Peyer's patch (tissue), 4 donors: ENCODE measurements at regions not wholly inside any gene's neighbourhood (a gene's known extent, or its start where the extent isn't known, plus 50 kb on each side); places are given as distances from the start of the nearest gene placed in this dataset.
"Not testable (repeated sequence)": the region's sequence is repeated elsewhere in the genome, so short reads cannot be mapped to it uniquely, and the experiment has no call there.

Experiments used
- DNase-seq, 3 donors: peaks; one replicate each; pipeline ENCODE4 v3.0.0-alpha.2; 2017 to 2019
- H3K27ac ChIP-seq, 4 donors: fragments of 200-600 bp; sonication (generic); one replicate each; pipeline ENCODE4 v1.5.1; 2016 to 2019
- H3K27me3 ChIP-seq, 2 donors: fragments of 200-600 bp; sonication (generic); one replicate each; pipeline ENCODE4 v1.5.1; 2019
- H3K36me3 ChIP-seq, 3 donors: fragments of 200-600 bp; sonication (generic); one replicate each; pipeline ENCODE4 v1.5.1; 2016 to 2019
- H3K4me1 ChIP-seq, 4 donors: fragments of 200-600 bp; sonication (generic); one replicate each; pipeline ENCODE4 v1.5.1; 2016 to 2019
- H3K4me3 ChIP-seq, 4 donors: fragments of 200-600 bp; sonication (generic); 1 replicate in 3 of 4; 2 replicates in 1 of 4; pipeline ENCODE4 v1.5.1; 2016 to 2019; ENCODE audit warnings: mild to moderate bottlenecking in 1 of 4
- H3K9me3 ChIP-seq, 4 donors: fragments of 200-600 bp; sonication (generic); one replicate each; pipeline ENCODE4 v1.5.1; 2016 to 2019; ENCODE audit warnings: mild to moderate bottlenecking in 1 of 4
- POLR2A ChIP-seq, 2 donors: fragments of 450-650 bp; IDR thresholded peaks; one replicate each; pipeline ENCODE4 v1.5.1; 2017; ENCODE audit warnings: antibody characterized with exemption in 2 of 2, mild to moderate bottlenecking in 2 of 2, moderate library complexity in 2 of 2
- TF ChIP-seq, protein P1 (sequence below), 6 experiments: fragments of 450-650 bp in 4 of 6; fragments of 200-600 bp in 2 of 6; sonication (generic) in 1 of 6; IDR thresholded peaks; one replicate each; pipeline ENCODE4 v1.5.1; 2017 to 2019; ENCODE audit warnings: antibody characterized with exemption in 6 of 6, mild to moderate bottlenecking in 3 of 6, moderate library complexity in 1 of 6

DNA sequence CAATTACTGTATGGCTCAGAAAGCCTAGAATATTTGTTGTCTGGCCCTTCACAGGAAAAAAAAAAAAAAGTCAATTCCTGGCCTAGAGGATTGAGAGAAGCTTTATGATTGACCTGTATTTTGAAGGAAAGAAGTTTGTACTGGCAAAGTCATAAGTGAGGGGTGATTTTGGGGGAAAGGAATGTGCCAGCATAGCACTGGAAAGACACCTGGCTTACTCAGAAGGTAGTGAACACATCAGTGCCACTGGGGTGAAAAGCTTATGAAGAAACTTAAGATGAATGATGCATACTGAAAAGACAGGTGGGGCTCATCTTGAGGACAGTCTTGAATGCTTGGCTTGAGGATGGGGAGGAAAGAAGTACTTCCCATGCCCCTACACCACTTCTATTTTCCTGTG, 127.9 kb upstream of the RASA1 start:
- no peaks in the 10 kb centered on the region for H3K9me3 ChIP-seq
- H3K27ac ChIP-seq = no peak overlapping the region
- H3K27me3 ChIP-seq = no peaks in the 10 kb centered on the region
- H3K4me1 ChIP-seq = no peaks in the 10 kb centered on the region
- TF ChIP-seq, protein P1, sequence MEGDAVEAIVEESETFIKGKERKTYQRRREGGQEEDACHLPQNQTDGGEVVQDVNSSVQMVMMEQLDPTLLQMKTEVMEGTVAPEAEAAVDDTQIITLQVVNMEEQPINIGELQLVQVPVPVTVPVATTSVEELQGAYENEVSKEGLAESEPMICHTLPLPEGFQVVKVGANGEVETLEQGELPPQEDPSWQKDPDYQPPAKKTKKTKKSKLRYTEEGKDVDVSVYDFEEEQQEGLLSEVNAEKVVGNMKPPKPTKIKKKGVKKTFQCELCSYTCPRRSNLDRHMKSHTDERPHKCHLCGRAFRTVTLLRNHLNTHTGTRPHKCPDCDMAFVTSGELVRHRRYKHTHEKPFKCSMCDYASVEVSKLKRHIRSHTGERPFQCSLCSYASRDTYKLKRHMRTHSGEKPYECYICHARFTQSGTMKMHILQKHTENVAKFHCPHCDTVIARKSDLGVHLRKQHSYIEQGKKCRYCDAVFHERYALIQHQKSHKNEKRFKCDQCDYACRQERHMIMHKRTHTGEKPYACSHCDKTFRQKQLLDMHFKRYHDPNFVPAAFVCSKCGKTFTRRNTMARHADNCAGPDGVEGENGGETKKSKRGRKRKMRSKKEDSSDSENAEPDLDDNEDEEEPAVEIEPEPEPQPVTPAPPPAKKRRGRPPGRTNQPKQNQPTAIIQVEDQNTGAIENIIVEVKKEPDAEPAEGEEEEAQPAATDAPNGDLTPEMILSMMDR (IDR thresholded peaks at IDR 0.05) = no peak
- TF ChIP-seq POLR2A (IDR thresholded peaks at IDR 0.05) = no peak
- no peaks in the 10 kb centered on the region for H3K36me3 ChIP-seq
- no peak overlapping the region for H3K4me3 ChIP-seq
- DNase-seq = no peak

DNA sequence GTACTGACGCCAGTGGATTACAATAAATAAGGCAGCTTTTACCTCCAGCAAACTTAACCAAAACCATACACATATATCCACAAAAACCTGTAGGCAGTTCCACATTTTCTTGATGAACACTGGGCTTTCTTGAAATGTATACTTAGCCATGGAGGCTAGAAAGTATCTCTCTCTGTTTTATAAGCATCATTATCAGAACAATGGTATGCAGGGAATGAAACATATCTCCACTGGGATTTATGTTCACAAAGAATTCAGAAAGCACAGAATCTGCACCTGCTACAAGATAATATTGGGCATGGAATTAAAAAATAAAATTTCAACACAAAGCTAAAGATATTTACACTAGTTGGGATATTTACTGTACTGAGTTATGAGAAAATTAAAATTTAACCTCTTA, 126.1 kb upstream of the RASA1 start:
- no peak for DNase-seq
- H3K4me1 ChIP-seq = no peaks in the 10 kb centered on the region
- H3K27me3 ChIP-seq = no peaks in the 10 kb centered on the region
- TF ChIP-seq, protein P1 (IDR thresholded peaks at IDR 0.05) = no peak
- no peak for TF ChIP-seq POLR2A (IDR thresholded peaks at IDR 0.05)
- H3K27ac ChIP-seq = no peak overlapping the region
- H3K9me3 ChIP-seq = no peaks in the 10 kb centered on the region
- no peak overlapping the region for H3K4me3 ChIP-seq
- no peaks in the 10 kb centered on the region for H3K36me3 ChIP-seq

DNA sequence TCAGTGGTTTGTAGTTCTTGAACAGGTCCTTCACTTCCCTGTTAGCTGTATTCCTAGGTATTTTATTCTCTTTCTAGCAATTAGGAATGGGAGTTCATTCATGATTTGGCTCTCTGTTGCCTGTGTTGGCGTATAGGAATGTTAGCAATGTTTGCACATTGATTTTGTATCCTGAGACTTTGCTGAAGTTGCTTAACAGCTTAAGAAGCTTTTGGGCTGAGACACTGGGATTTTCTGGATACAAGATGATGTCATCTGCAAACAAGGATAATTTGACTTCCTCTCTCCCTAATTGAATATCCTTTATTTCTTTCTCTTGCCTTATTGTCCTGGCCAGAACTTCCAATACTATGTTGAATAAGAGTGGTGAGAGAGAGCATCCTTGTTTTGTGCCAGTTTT, 121.8 kb upstream of the RASA1 start:
- not testable (repeated sequence) for H3K4me1 ChIP-seq, H3K9me3 ChIP-seq, H3K4me3 ChIP-seq, H3K27ac ChIP-seq, H3K36me3 ChIP-seq, DNase-seq, H3K27me3 ChIP-seq

DNA sequence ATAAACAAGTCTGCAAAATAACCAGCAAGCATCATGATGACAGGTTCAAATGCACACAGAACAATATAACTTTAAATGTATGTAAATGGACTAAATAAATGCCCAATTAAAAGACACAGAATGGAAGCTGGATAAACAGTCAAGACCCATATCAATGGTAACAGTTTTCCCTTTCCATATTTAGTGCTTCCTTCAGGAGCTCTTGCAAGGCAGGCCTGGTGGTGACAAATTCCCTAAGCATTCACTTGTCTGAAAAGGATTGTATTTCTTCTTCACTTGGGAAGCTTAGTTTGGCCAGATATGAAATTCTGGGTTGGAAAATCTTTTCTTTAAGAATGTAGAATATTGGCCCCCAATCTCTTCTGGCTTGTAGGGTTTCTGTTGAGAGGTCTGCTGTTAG, 120.2 kb upstream of the RASA1 start:
- no peak for DNase-seq
- no peak overlapping the region for H3K27ac ChIP-seq
- no peaks in the 10 kb centered on the region for H3K27me3 ChIP-seq
- H3K4me3 ChIP-seq = no peak overlapping the region
- TF ChIP-seq POLR2A (IDR thresholded peaks at IDR 0.05) = no peak
- TF ChIP-seq, protein P1 (IDR thresholded peaks at IDR 0.05) = no peak
- H3K36me3 ChIP-seq = no peaks in the 10 kb centered on the region
- H3K4me1 ChIP-seq = no peaks in the 10 kb centered on the region
- no peaks in the 10 kb centered on the region for H3K9me3 ChIP-seq

DNA sequence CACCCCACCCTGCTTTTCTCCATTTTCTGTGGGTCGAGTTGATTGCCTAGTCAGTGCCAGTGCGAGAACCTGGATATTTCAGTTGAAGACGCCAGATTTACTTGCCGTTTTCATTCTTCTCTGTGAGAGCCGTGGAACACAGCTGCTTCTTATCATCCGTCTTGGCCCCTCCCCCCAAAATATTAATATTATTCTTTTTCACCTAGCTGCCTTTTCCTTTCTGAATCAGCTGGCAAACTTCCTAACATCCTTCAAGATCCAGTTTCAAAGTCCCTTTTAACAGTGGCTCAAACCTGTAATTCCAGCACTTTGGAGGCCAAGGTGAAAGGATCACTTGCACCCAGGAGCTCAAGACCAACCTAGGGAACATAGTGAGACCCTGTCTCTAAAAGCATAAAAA, 117.1 kb upstream of the RASA1 start:
- no peak for TF ChIP-seq POLR2A (IDR thresholded peaks at IDR 0.05)
- TF ChIP-seq, protein P1 (IDR thresholded peaks at IDR 0.05) = no peak
- H3K36me3 ChIP-seq = no peaks in the 10 kb centered on the region
- H3K27ac ChIP-seq = no peak overlapping the region
- no peaks in the 10 kb centered on the region for H3K4me1 ChIP-seq
- DNase-seq = no peak
- no peaks in the 10 kb centered on the region for H3K9me3 ChIP-seq
- no peak overlapping the region for H3K4me3 ChIP-seq
- H3K27me3 ChIP-seq = no peaks in the 10 kb centered on the region

DNA sequence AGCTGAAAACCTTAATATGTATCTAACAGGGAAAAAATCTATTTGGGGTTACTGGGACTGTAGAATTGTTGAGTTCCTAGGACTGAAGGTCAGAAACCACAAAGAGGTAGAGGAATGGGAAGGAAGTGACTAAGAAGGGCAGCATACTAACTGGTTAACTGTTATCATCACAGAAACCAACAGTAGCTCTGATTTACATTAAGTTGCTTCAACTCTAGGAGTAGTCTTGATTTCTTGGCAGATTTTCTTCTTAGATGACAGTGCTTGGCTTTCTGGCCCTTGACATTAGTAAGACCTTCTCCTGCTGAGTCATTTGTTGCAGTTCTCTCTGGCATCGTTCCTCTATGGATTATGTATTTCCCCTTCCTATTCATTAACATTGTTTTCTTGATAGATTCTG, 116.1 kb upstream of the RASA1 start:
- TF ChIP-seq, protein P1 (IDR thresholded peaks at IDR 0.05) = no peak
- TF ChIP-seq POLR2A (IDR thresholded peaks at IDR 0.05) = no peak
- H3K27ac ChIP-seq = no peak overlapping the region
- H3K9me3 ChIP-seq = no peaks in the 10 kb centered on the region

More for the DNA sequence above, 116.1 kb upstream of the RASA1 start:
- no peaks in the 10 kb centered on the region for H3K27me3 ChIP-seq
- no peaks in the 10 kb centered on the region for H3K36me3 ChIP-seq
- H3K4me1 ChIP-seq = no peaks in the 10 kb centered on the region
- no peak overlapping the region for H3K4me3 ChIP-seq
- DNase-seq = no peak
